ENCODE measurements at regions not wholly inside any gene's neighbourhood (a gene's known extent, or its start where the extent isn't known, plus 50 kb on each side); places are given as distances from the start of the nearest gene placed in this dataset.

DNA sequence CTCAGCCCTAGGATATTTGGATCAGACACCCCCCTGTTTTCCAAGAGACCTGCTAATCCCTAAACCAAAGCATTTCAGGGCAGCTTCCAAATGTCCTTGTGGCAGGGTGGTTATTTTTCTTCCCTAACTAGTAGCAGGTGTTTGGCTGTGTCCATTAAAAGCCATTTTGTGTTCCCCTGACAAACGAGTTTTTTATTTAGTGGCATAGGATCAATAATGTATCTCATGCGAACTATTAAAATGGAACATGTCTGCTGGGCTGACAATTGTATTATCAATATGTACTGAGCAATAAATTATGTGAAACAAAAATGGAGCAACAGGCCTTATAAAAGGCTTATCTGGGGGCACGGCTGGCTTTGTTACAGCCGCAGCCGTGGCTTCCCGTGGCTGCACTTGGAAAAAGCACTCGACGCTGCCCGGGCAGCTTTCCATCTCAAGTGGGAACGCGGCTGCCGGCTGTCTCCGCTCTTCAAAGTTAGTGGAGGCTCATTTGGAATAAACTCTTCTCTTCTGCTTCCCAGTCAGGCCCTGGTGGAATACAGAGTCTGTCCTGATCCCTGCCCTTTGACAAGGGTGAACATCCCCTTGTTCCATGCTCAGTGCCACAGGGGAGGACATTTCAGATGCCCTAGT, 554.3 kb downstream of the TYW1 start:
- TF ChIP-seq CTCF (IDR thresholded peaks at IDR 0.05) (no peak), POLR2AphosphoS5 (IDR thresholded peaks at IDR 0.05) (no peak), EP300 (IDR thresholded peaks at IDR 0.05) (no peak)
